GM23248 (cell line): ENCODE measurements at regions not wholly inside any gene's neighbourhood (a gene's known extent, or its start where the extent isn't known, plus 50 kb on each side); places are given as distances from the start of the nearest gene placed in this dataset.
A peak's percentile ranks its signal among the peaks of the same experiment; 100 is the strongest.

Experiments
- DNase-seq: peaks from one replicate; pipeline ENCODE4 v3.0.0-alpha.2; 2015
- H2AFZ ChIP-seq: fragments of 200-600 bp; sonication (generic); 2 replicates; pipeline ENCODE4 v1.6.1; 2016; ENCODE audit warnings: antibody characterized with exemption
- H3F3A ChIP-seq: fragments of 200-600 bp; sonication (generic); 2 replicates; pipeline ENCODE4 v1.6.1; 2016; ENCODE audit warnings: mild to moderate bottlenecking, antibody characterized with exemption, mixed run types; ENCODE audit not compliant: insufficient read depth
- H3K27ac ChIP-seq: fragments of 200-600 bp; sonication (generic); 2 replicates; pipeline ENCODE4 v1.5.1; 2016; ENCODE audit warnings: mild to moderate bottlenecking
- H3K27me3 ChIP-seq: fragments of 200-600 bp; sonication (generic); replicated peaks from 2 replicates; pipeline ENCODE4 v1.6.1; 2016; ENCODE audit warnings: mild to moderate bottlenecking; ENCODE audit not compliant: insufficient read depth
- H3K36me3 ChIP-seq: fragments of 200-600 bp; sonication (generic); 2 replicates; pipeline ENCODE4 v1.6.1; 2016; ENCODE audit warnings: low read depth, mild to moderate bottlenecking
- H3K4me1 ChIP-seq: fragments of 200-600 bp; sonication (generic); 2 replicates; pipeline ENCODE4 v1.6.1; 2016; ENCODE audit warnings: mild to moderate bottlenecking; ENCODE audit not compliant: insufficient read depth
- H3K4me2 ChIP-seq: fragments of 200-600 bp; sonication (generic); one replicate; pipeline ENCODE4 v1.6.1; 2016; ENCODE audit warnings: mild to moderate bottlenecking; ENCODE audit not compliant: unreplicated experiment
- H3K4me3 ChIP-seq: fragments of 200-600 bp; sonication (generic); 2 replicates; pipeline ENCODE4 v1.5.1; 2016; ENCODE audit warnings: mild to moderate bottlenecking
- H3K79me2 ChIP-seq: fragments of 200-600 bp; sonication (generic); 2 replicates; pipeline ENCODE4 v1.6.1; 2016; ENCODE audit warnings: mild to moderate bottlenecking; ENCODE audit not compliant: insufficient read depth
- H3K9ac ChIP-seq: fragments of 200-600 bp; sonication (generic); 2 replicates; pipeline ENCODE4 v1.6.1; 2016; ENCODE audit warnings: mild to moderate bottlenecking
- H3K9me2 ChIP-seq: fragments of 200-600 bp; sonication (generic); 2 replicates; pipeline ENCODE4 v1.6.1; 2016; ENCODE audit warnings: mixed run types, mild to moderate bottlenecking, moderate library complexity; ENCODE audit not compliant: insufficient read depth
- H3K9me3 ChIP-seq: fragments of 200-600 bp; sonication (generic); one replicate; pipeline ENCODE4 v1.6.1; 2017; ENCODE audit warnings: low read depth
- H4K20me1 ChIP-seq: fragments of 200-600 bp; sonication (generic); 2 replicates; pipeline ENCODE4 v1.6.0; 2016; ENCODE audit not compliant: insufficient read depth
- EZH2 ChIP-seq: fragments of 200-600 bp; sonication (generic); IDR thresholded peaks from 2 replicates; pipeline ENCODE4 v1.6.1; 2018; ENCODE audit warnings: antibody characterized with exemption, mild to moderate bottlenecking; ENCODE audit not compliant: insufficient read depth, poor library complexity, severe bottlenecking
- EZH2phosphoT487 ChIP-seq: fragments of 200-600 bp; sonication (generic); IDR thresholded peaks from 2 replicates; pipeline ENCODE4 v1.6.1; 2018; ENCODE audit warnings: antibody characterized with exemption, moderate library complexity, mild to moderate bottlenecking, low read depth; ENCODE audit not compliant: insufficient read depth
- WGBS, 2 experiments: methylation state at CpG; one replicate each; pipeline ENCODE4 v1.1.6; 2015 to 2017; ENCODE audit warnings: low lambda C conversion rate in 2 of 2, low coverage in 1 of 2; ENCODE audit errors: missing lambda C conversion rate in 2 of 2; 5-methylcytosine and 5-hydroxymethylcytosine counted together
- in situ Hi-C: fragments of 300-500 bp; cut with MboI; formaldehyde crosslinking; loops from 2 replicates; pipeline ENCODE4 v1.15.0; 2020

GRCh38 chr9:1416261-1416660 lies 366.1 kb downstream of the DMRT2 start:
- H3K9ac ChIP-seq = no peak overlapping the region
- no peaks in the 10 kb centered on the region for H3K4me1 ChIP-seq
- no peak overlapping the region for H3K27ac ChIP-seq
- in situ Hi-C loops = no loop called here
- H4K20me1 ChIP-seq = no peaks in the 10 kb centered on the region
- DNase-seq = no peak
- H3K4me3 ChIP-seq = no peak overlapping the region
- no peaks in the 10 kb centered on the region for H3K79me2 ChIP-seq
- no peak overlapping the region for H3K4me2 ChIP-seq
- no peaks in the 10 kb centered on the region for H3F3A ChIP-seq
- 6 to 14% methylated on average over 4 of the region's 4 CpGs for WGBS, 2 experiments
- H3K9me3 ChIP-seq = no peaks in the 10 kb centered on the region
- TF ChIP-seq EZH2 (no peak), EZH2phosphoT487 (no peak)
- H3K27me3 ChIP-seq = no peaks in the 10 kb centered on the region
- no peaks in the 10 kb centered on the region for H3K36me3 ChIP-seq
- H2AFZ ChIP-seq = no peak overlapping the region
- H3K9me2 ChIP-seq = no peaks in the 10 kb centered on the region

- in situ Hi-C loops = no loop called here
- no peaks in the 10 kb centered on the region for H3K9me2 ChIP-seq
These were observed 371.3 kb downstream of the DMRT2 start for GRCh38 chr9:1421436-1421835.

GRCh38 chr9:1427875-1428274 lies 377.7 kb downstream of the DMRT2 start:
- in situ Hi-C loops = no loop called here
- H3K27me3 ChIP-seq = peaks cover 11% of the 10 kb centered on the region; the same call in 1 of the 2 replicates
- no peaks in the 10 kb centered on the region for H3K9me3 ChIP-seq
- H3K9me2 ChIP-seq = no peaks in the 10 kb centered on the region
- no peak for DNase-seq
- no peak overlapping the region for H3K9ac ChIP-seq
- no peak overlapping the region for H3K4me2 ChIP-seq
- 22 to 23% methylated on average over 2 of the region's 2 CpGs for WGBS, 2 experiments
- H3K4me3 ChIP-seq = no peak overlapping the region
- H3K79me2 ChIP-seq = no peaks in the 10 kb centered on the region
- no peak overlapping the region for H3K27ac ChIP-seq
- TF ChIP-seq EZH2 (no peak), EZH2phosphoT487 (no peak)
- no peaks in the 10 kb centered on the region for H3F3A ChIP-seq
- H4K20me1 ChIP-seq = no peaks in the 10 kb centered on the region
- no peaks in the 10 kb centered on the region for H3K4me1 ChIP-seq
- H2AFZ ChIP-seq = no peak overlapping the region
- H3K36me3 ChIP-seq = no peaks in the 10 kb centered on the region

More at GRCh38 chr9:1421436-1421835, 371.3 kb downstream of the DMRT2 start:
- Histone ChIP-seq H3K36me3 (no peaks in the 10 kb centered on the region), H3F3A (no peaks in the 10 kb centered on the region), H3K9me3 (no peaks in the 10 kb centered on the region), H3K27ac (no peak overlapping the region), H2AFZ (no peak overlapping the region), H3K9ac (no peak overlapping the region), H3K4me2 (no peak overlapping the region), H3K4me3 (no peak overlapping the region), H4K20me1 (no peaks in the 10 kb centered on the region), H3K4me1 (no peaks in the 10 kb centered on the region), H3K79me2 (no peaks in the 10 kb centered on the region), H3K27me3 (no peaks in the 10 kb centered on the region)
- TF ChIP-seq EZH2 (no peak), EZH2phosphoT487 (no peak)
- 54 to 56% methylated on average over 4 of the region's 4 CpGs for WGBS, 2 experiments
- DNase-seq = no peak

GRCh38 chr9:1429297-1429696 lies 379.1 kb downstream of the DMRT2 start:
- Histone ChIP-seq H3K36me3 (no peaks in the 10 kb centered on the region), H3K9me2 (no peaks in the 10 kb centered on the region), H3K4me3 (no peak overlapping the region), H2AFZ (no peak overlapping the region), H3K27me3 (peaks cover 11% of the 10 kb centered on the region; the same call in 1 of the 2 replicates), H3K4me1 (no peaks in the 10 kb centered on the region), H3K4me2 (no peak overlapping the region), H3K9ac (no peak overlapping the region), H3K27ac (no peak overlapping the region), H3K9me3 (no peaks in the 10 kb centered on the region), H3K79me2 (no peaks in the 10 kb centered on the region), H4K20me1 (no peaks in the 10 kb centered on the region), H3F3A (no peaks in the 10 kb centered on the region)
- TF ChIP-seq EZH2 = no peak
- TF ChIP-seq EZH2phosphoT487 = no peak
- 21 to 25% methylated on average over 5 of the region's 5 CpGs for WGBS, 2 experiments
- in situ Hi-C loops = no loop called here
- DNase-seq = peak; percentile 44

- H3K4me1 ChIP-seq = no peaks in the 10 kb centered on the region
- no peaks in the 10 kb centered on the region for H3K9me3 ChIP-seq
- H4K20me1 ChIP-seq = no peaks in the 10 kb centered on the region
These were observed 381.3 kb downstream of the DMRT2 start for GRCh38 chr9:1431461-1431860.

More at GRCh38 chr9:1431461-1431860, 381.3 kb downstream of the DMRT2 start:
- Histone ChIP-seq H2AFZ (no peak overlapping the region), H3K4me3 (no peak overlapping the region), H3K79me2 (no peaks in the 10 kb centered on the region), H3K27ac (no peak overlapping the region), H3K27me3 (peaks cover 11% of the 10 kb centered on the region; the same call in 1 of the 2 replicates), H3K9me2 (no peaks in the 10 kb centered on the region), H3F3A (no peaks in the 10 kb centered on the region), H3K36me3 (no peaks in the 10 kb centered on the region), H3K9ac (no peak overlapping the region), H3K4me2 (no peak overlapping the region)
- TF ChIP-seq EZH2phosphoT487 (no peak), EZH2 (no peak)
- WGBS, 2 experiments = 76 to 82% methylated on average over 4 of the region's 4 CpGs
- in situ Hi-C loops = no loop called here
- no peak for DNase-seq
